ENCODE measurements at regions not wholly inside any gene's neighbourhood (a gene's known extent, or its start where the extent isn't known, plus 50 kb on each side); places are given as distances from the start of the nearest gene placed in this dataset.

GRCh38 chr22:16695261-16695660 is 102.7 kb upstream of the CCT8L2 start:
- no peak for TF ChIP-seq CTCF (IDR thresholded peaks at IDR 0.05)
- TF ChIP-seq, protein P1, sequence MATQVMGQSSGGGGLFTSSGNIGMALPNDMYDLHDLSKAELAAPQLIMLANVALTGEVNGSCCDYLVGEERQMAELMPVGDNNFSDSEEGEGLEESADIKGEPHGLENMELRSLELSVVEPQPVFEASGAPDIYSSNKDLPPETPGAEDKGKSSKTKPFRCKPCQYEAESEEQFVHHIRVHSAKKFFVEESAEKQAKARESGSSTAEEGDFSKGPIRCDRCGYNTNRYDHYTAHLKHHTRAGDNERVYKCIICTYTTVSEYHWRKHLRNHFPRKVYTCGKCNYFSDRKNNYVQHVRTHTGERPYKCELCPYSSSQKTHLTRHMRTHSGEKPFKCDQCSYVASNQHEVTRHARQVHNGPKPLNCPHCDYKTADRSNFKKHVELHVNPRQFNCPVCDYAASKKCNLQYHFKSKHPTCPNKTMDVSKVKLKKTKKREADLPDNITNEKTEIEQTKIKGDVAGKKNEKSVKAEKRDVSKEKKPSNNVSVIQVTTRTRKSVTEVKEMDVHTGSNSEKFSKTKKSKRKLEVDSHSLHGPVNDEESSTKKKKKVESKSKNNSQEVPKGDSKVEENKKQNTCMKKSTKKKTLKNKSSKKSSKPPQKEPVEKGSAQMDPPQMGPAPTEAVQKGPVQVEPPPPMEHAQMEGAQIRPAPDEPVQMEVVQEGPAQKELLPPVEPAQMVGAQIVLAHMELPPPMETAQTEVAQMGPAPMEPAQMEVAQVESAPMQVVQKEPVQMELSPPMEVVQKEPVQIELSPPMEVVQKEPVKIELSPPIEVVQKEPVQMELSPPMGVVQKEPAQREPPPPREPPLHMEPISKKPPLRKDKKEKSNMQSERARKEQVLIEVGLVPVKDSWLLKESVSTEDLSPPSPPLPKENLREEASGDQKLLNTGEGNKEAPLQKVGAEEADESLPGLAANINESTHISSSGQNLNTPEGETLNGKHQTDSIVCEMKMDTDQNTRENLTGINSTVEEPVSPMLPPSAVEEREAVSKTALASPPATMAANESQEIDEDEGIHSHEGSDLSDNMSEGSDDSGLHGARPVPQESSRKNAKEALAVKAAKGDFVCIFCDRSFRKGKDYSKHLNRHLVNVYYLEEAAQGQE (IDR thresholded peaks at IDR 0.05; ENCODE audit: insufficient read depth in 1 of 2, low read depth in 2 of 2, low read length in 1 of 2), result no peak

Data from Panc1 (cell line).